Vagina (tissue), 2 donors: ENCODE measurements at regions not wholly inside any gene's neighbourhood (a gene's known extent, or its start where the extent isn't known, plus 50 kb on each side); places are given as distances from the start of the nearest gene placed in this dataset.
"Not testable (repeated sequence)": the region's sequence is repeated elsewhere in the genome, so short reads cannot be mapped to it uniquely, and the experiment has no call there.

Source experiments
- POLR2A ChIP-seq, 2 donors: fragments of 450-650 bp; IDR thresholded peaks; one replicate each; pipeline ENCODE4 v1.6.1; 2017; ENCODE audit warnings: antibody characterized with exemption in 2 of 2, mild to moderate bottlenecking in 2 of 2, moderate library complexity in 2 of 2
- TF ChIP-seq, protein P1 (sequence below), 3 experiments: fragments of 450-650 bp in 2 of 3; fragments of 200-600 bp in 1 of 3; sonication (generic) in 1 of 3; IDR thresholded peaks; one replicate each; pipeline ENCODE4 v1.5.1; 2017 to 2019; ENCODE audit warnings: antibody characterized with exemption in 3 of 3, mild to moderate bottlenecking in 2 of 3, moderate library complexity in 2 of 3

DNA sequence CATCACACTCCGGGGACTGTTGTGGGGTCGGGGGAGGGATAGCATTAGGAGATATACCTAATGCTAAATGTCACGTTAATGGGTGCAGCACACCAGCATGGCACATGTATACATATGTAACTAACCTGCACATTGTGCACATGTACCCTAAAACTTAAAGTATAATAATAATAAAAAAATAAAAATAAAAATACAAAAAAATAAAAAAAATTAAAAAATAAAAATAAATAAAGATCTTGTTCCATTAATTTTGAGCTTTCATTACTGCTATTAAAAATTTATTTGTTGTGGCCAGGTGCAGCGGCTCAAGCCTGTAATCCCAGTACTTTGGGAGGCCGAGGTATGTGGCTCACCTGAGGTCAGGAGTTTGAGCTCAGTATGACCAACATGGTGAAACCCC is 201.8 kb upstream of the TRPC4 start:
- TF ChIP-seq POLR2A (IDR thresholded peaks at IDR 0.05) = not testable (repeated sequence)
- TF ChIP-seq, protein P1, sequence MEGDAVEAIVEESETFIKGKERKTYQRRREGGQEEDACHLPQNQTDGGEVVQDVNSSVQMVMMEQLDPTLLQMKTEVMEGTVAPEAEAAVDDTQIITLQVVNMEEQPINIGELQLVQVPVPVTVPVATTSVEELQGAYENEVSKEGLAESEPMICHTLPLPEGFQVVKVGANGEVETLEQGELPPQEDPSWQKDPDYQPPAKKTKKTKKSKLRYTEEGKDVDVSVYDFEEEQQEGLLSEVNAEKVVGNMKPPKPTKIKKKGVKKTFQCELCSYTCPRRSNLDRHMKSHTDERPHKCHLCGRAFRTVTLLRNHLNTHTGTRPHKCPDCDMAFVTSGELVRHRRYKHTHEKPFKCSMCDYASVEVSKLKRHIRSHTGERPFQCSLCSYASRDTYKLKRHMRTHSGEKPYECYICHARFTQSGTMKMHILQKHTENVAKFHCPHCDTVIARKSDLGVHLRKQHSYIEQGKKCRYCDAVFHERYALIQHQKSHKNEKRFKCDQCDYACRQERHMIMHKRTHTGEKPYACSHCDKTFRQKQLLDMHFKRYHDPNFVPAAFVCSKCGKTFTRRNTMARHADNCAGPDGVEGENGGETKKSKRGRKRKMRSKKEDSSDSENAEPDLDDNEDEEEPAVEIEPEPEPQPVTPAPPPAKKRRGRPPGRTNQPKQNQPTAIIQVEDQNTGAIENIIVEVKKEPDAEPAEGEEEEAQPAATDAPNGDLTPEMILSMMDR (IDR thresholded peaks at IDR 0.05) = not testable (repeated sequence)
